G401.6 (cell line): ENCODE measurements at regions not wholly inside any gene's neighbourhood (a gene's known extent, or its start where the extent isn't known, plus 50 kb on each side); places are given as distances from the start of the nearest gene placed in this dataset.

ENCODE experiments used
- FAIRE-seq: peaks from 2 replicates; lab custom pipeline; 2012; peaks lifted over from hg19 to GRCh38; lab: Jason Lieb, UNC

- no peak for FAIRE-seq
Measured at GRCh38 chr21:16180614-16181013, 450.8 kb downstream of the USP25 start.

GRCh38 chr21:16181018-16181417 is 451.2 kb downstream of the USP25 start:
- no peak for FAIRE-seq

GRCh38 chr21:16185766-16186165 is 456.0 kb downstream of the USP25 start:
- no peak for FAIRE-seq

GRCh38 chr21:16186742-16187141 is 457.0 kb downstream of the USP25 start:
- no peak for FAIRE-seq

GRCh38 chr21:16187603-16188301 is 458.0 kb downstream of the USP25 start:
- no peak for FAIRE-seq

GRCh38 chr21:16192902-16193301 is 463.1 kb downstream of the USP25 start:
- FAIRE-seq: no peak

- no peak for FAIRE-seq
Measured at GRCh38 chr21:16193496-16194094, 463.8 kb downstream of the USP25 start.

- peak; percentile 95 for FAIRE-seq
Measured at GRCh38 chr21:16194095-16194787, 464.5 kb downstream of the USP25 start.

GRCh38 chr21:16194788-16195537 is 465.2 kb downstream of the USP25 start:
- no peak for FAIRE-seq

- peak; percentile 82 for FAIRE-seq
Measured at GRCh38 chr21:16195538-16195910, 465.7 kb downstream of the USP25 start.

GRCh38 chr21:16196001-16196400 is 466.2 kb downstream of the USP25 start:
- FAIRE-seq: no peak

- no peak for FAIRE-seq
Measured at GRCh38 chr21:16198546-16198945, 468.8 kb downstream of the USP25 start.

- no peak for FAIRE-seq
Measured at GRCh38 chr21:16199539-16199938, 469.8 kb downstream of the USP25 start.

- FAIRE-seq: no peak
Measured at GRCh38 chr21:16201718-16202117, 471.9 kb downstream of the USP25 start.

- FAIRE-seq: no peak
Measured at GRCh38 chr21:16205527-16205926, 475.7 kb downstream of the USP25 start.

GRCh38 chr21:16211339-16212303 is 481.8 kb downstream of the USP25 start:
- FAIRE-seq: no peak

GRCh38 chr21:16213518-16213917 is 483.7 kb downstream of the USP25 start:
- no peak for FAIRE-seq

- FAIRE-seq: no peak
Measured at GRCh38 chr21:16215193-16215592, 485.4 kb downstream of the USP25 start.

- FAIRE-seq: no peak
Measured at GRCh38 chr21:16215663-16216183, 485.9 kb downstream of the USP25 start.

GRCh38 chr21:16216288-16216962 is 486.6 kb downstream of the USP25 start:
- no peak for FAIRE-seq
